ENCODE measurements at regions not wholly inside any gene's neighbourhood (a gene's known extent, or its start where the extent isn't known, plus 50 kb on each side); places are given as distances from the start of the nearest gene placed in this dataset.

DNA sequence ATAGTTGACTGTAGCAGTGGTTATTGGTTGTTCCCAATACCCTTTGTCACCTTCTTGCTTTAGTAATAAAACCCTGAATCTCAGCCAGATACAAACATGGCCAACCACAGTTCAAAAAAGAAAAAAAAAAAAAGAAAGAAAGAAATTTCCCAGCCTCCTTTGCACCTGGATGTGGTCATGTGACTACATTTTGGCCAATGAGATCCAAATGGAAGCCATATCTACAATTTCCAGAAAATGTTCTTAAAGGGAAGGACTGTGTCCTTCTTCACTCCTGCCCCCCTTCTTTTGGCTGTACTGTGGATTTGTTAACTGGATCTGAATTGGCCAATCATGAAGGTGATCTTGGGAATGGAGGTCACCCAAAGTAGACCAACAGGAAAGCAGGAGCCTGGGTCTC lies 141.9 kb downstream of the SOX9 start:
- no peak for DNase-seq

- DNase-seq, result no peak
Observed at GRCh38 chr17:72264682-72265405, 144.0 kb downstream of the SOX9 start.

- DNase-seq, result no peak
Observed at GRCh38 chr17:72266112-72266775, 145.4 kb downstream of the SOX9 start.

- no peak for DNase-seq
Observed at GRCh38 chr17:72267601-72268000, 146.8 kb downstream of the SOX9 start.

GRCh38 chr17:72268431-72268830 lies 147.6 kb downstream of the SOX9 start:
- DNase-seq, result no peak

DNA sequence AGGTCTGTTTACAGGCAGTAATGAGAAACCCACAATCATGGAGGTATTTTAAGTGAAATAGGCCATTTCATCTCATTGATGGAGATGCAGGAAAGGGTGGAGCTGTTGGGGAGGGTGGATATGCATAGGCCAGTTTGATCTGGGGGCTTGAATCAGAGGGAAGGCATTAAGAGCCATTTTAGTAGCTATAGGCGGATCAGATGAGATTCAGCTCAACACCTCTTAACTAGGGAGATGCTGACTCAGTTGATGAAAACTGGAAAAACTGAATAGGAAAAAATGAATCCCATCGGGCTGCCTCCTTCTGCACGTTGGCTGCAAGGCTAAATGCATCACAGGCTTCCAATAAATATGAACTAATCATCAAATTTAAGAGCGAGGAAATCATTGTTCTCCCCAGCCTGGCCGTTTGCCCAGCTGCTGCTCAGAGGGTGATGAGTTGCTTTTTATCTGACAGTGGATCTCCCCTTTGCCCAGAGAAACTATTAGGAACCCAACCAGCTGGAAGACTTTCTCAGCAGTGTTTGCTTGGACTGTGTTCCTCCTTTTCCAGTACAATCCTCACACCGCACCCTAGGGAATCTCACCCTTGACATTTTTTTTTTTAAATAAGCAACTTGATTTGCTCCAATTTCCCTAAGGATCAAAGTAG lies 149.6 kb downstream of the SOX9 start:
- DNase-seq, result no peak

GRCh38 chr17:72271603-72272002 lies 150.8 kb downstream of the SOX9 start:
- no peak for DNase-seq

- no peak for DNase-seq
Observed at GRCh38 chr17:72273289-72274056, 152.7 kb downstream of the SOX9 start.

DNA sequence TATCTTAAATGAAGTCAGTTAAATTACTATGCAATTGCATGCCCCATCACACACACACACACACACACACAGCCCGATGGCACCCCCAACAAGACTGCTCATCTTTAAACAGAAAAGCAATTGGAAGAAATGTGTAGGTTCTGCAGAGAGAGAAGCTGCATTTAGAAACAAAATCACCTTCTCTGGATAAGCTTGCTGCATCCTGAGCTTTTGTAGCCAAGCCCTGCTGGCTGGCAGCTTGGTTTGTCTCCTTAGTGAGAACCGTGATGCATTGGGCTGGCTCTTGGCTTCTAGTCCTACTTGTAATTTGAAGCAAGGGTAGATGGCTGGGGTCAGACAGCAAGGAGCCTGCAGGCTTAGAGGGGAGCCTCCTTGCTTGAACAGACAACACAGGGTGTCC lies 153.8 kb downstream of the SOX9 start:
- no peak for DNase-seq

DNA sequence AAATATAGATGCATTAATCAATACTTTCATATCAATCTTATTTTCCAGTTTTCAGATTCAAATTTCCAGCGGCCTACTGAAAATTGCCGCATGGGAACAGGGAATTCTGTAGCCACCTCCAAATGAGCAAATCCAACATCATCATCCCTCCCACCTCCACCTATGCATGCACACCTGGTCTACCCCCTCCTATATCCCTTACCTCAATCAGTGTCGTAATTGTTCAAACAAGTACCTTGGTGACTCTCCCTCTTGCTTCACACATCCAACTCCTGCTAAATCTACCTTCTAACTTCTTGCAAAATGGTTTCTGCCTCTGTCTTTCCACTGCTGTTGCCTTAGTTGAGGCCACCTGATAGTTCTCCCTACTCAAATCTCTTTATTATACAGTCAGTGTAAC lies 160.1 kb downstream of the SOX9 start:
- no peak for DNase-seq

DNA sequence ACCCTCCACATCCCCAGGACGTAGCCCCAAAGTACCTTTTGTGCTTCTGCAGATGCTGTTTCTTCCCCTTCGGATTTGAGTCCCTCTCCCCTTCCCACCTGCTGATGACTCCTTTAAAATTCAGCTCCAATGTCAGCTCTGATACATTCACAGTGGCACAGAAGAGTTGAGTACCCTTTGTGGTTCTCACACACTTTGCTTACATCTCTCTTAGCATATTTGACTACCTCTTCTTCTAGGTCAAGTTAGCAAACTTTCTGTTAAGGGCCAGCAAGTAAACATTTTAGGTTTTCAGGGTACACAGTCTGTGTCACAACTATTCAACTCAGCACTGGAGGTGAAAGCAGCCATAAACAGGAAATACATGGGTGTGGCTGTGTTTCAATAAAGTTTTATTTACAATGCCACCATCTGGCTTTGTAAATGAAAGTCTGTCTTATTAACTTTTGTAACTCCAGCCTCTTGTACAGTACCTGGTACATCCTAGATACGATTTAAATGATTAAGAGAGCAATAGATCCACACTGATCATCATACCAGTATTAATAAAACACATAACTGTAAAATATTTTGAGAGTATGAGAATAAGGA lies 161.7 kb downstream of the SOX9 start:
- DNase-seq, result no peak

- no peak for DNase-seq
Observed at GRCh38 chr17:72284806-72285205, 164.0 kb downstream of the SOX9 start.

GRCh38 chr17:72287586-72287985 lies 166.8 kb downstream of the SOX9 start:
- no peak for DNase-seq

DNA sequence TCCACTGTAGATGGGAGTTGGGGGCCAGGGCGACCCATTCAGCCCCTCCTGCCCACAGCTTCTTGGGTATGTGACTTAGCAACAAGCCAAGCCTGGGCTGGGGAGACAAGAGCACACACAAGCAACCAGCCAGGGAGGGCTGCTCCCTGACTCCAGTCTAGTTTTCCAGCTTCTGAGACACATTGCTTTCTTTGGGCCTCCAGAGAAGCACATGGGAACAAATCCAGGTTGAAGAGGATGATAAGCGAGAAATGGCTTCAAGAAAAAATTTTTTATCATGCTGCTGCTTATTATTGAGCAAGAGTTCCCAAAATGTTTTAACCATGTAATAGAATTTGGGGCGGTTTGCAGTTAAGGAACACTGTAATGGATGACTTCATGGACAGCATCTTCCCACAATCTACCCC lies 173.7 kb downstream of the SOX9 start:
- no peak for DNase-seq

DNA sequence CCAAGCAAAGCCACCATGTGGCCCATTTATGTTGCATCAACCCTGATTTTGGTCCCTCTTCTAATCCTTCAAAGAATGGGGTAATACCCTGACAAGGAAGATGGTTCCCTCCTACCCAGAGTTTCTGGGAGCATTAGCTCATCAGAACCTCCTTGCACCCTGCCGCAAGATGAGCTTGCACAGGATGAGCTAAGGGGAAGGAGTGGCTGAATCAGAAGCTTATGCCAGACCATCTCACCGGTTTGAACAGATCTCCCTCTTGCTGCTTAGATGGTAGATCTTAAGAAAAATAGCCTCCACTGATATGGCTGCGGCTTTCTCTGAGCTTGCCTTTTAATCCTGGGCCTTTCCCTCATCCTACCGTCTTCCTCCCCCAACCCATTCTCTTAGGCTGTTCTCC lies 175.1 kb downstream of the SOX9 start:
- DNase-seq, result no peak

GRCh38 chr17:72296456-72296855 lies 175.6 kb downstream of the SOX9 start:
- no peak for DNase-seq

GRCh38 chr17:72297326-72298115 lies 176.7 kb downstream of the SOX9 start:
- DNase-seq, result no peak

- DNase-seq, result no peak
Observed at GRCh38 chr17:72299100-72299499, 178.3 kb downstream of the SOX9 start.

DNA sequence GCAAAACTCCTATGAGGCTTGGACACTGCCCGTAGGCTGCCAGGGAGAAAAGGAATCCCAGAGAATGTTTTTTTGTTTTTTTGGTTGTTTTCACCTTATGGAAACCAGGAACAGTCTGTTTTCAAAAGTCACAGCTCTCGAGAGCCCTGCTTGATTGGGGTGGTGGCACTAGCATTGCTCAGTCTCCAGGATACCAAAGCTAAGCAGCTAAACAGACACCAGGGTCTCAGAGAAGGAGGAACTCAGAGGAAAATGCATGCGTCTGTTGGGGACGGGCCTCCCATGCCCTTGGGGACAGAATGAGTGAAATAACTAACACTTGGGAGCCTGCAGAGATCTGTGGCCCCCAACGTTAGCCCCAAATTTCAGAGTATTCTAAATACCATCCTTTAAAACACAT lies 178.8 kb downstream of the SOX9 start:
- no peak for DNase-seq

- DNase-seq, result no peak
Observed at GRCh38 chr17:72301887-72302286, 181.1 kb downstream of the SOX9 start.

DNA sequence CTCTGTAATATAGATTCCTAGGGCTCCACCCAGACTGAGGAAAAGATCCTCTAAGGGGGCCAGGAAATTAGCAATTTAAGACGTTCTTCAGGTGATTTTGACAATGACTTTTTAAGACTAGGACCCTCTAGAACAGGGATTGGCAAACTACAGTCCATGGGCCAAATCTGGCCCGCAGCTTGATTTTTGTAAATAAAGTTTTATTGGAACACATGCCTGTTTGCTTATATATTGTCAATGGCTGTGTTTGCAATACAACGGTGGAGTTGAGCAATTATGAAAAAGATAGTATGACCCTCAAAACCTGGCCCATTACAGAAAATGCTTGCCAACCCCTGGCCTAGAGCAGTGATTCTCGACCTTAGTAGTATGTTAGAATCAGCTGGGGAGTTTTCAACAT lies 181.9 kb downstream of the SOX9 start:
- no peak for DNase-seq
